Esophagus muscularis mucosa (tissue), 4 donors: ENCODE measurements at regions not wholly inside any gene's neighbourhood (a gene's known extent, or its start where the extent isn't known, plus 50 kb on each side); places are given as distances from the start of the nearest gene placed in this dataset.

Experiments
- CTCF ChIP-seq, 3 experiments: fragments of 200-600 bp in 2 of 3; fragments of 450-650 bp in 1 of 3; sonication (generic) in 2 of 3; IDR thresholded peaks; one replicate each; pipeline ENCODE4 v1.5.1; 2017 to 2019; ENCODE audit warnings: antibody characterized with exemption in 3 of 3, mild to moderate bottlenecking in 2 of 3, moderate library complexity in 1 of 3
- EP300 ChIP-seq: sonication (generic); formaldehyde crosslinking; IDR thresholded peaks from one replicate; pipeline ENCODE4 v1.6.1; 2017; ENCODE audit warnings: antibody characterized with exemption
- POLR2A ChIP-seq: fragments of 450-650 bp; IDR thresholded peaks from one replicate; pipeline ENCODE4 v1.6.1; 2017; ENCODE audit warnings: antibody characterized with exemption, moderate library complexity, mild to moderate bottlenecking, low read depth

GRCh38 chrX:3520458-3520857 lies 174.0 kb upstream of the MXRA5 start:
- TF ChIP-seq CTCF (IDR thresholded peaks at IDR 0.05) (no peak), POLR2A (no peak), EP300 (no peak)
